ENCODE measurements at regions not wholly inside any gene's neighbourhood (a gene's known extent, or its start where the extent isn't known, plus 50 kb on each side); places are given as distances from the start of the nearest gene placed in this dataset.
A peak's percentile ranks its signal among the peaks of the same experiment; 100 is the strongest.

DNA sequence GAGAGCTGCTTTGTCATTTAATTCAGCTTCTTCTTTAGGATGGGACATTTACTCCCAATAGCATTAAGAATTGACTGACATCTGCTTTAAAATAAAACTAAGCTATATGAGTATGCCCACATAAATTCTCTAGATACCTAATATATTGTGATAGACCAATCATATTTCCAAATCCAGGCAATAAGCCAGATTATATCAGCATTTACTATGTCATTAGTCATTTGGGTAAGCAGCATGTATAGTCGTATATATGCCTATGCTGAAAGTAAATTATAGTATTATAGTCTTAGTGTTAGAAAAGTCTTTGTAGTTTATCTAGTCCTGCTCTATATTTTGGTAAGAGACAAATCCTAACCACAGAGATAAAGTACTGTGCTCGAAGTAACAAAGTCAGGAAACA, 958.1 kb downstream of the KCNJ2 start:
- Histone ChIP-seq H3K9me3 (peaks cover under 1% of the 10 kb centered on the region; the same call in 1 of the 3 replicates), H3K4me3 (no peak overlapping the region), H3K4me1 (no peaks in the 10 kb centered on the region), H3K27ac (no peak overlapping the region), H3K4me2 (no peak overlapping the region)
- no peak for ATAC-seq
- POLR2A ChIA-PET = no interaction called here
- 38% methylated on average over 2 of the region's 2 CpGs for WGBS (ENCODE audit: missing lambda C conversion rate)
- peak; percentile 39 for FAIRE-seq
- no peak for DNase-seq (ENCODE audit: low read depth in 1 of 2, low spot score in 1 of 2)
- CTCF ChIA-PET = no interaction called here
- no peak for TF ChIP-seq KDM5A (IDR thresholded peaks at IDR 0.05)
- TF ChIP-seq, protein P1, sequence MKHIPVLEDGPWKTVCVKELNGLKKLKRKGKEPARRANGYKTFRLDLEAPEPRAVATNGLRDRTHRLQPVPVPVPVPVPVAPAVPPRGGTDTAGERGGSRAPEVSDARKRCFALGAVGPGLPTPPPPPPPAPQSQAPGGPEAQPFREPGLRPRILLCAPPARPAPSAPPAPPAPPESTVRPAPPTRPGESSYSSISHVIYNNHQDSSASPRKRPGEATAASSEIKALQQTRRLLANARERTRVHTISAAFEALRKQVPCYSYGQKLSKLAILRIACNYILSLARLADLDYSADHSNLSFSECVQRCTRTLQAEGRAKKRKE (CRISPR knock-in tag; IDR thresholded peaks at IDR 0.05; ENCODE audit: low read depth) = no peak
- TF ChIP-seq MYC (IDR thresholded peaks at IDR 0.05; ENCODE audit: borderline replicate concordance, low read length) = no peak
- TF ChIP-seq, protein P2, sequence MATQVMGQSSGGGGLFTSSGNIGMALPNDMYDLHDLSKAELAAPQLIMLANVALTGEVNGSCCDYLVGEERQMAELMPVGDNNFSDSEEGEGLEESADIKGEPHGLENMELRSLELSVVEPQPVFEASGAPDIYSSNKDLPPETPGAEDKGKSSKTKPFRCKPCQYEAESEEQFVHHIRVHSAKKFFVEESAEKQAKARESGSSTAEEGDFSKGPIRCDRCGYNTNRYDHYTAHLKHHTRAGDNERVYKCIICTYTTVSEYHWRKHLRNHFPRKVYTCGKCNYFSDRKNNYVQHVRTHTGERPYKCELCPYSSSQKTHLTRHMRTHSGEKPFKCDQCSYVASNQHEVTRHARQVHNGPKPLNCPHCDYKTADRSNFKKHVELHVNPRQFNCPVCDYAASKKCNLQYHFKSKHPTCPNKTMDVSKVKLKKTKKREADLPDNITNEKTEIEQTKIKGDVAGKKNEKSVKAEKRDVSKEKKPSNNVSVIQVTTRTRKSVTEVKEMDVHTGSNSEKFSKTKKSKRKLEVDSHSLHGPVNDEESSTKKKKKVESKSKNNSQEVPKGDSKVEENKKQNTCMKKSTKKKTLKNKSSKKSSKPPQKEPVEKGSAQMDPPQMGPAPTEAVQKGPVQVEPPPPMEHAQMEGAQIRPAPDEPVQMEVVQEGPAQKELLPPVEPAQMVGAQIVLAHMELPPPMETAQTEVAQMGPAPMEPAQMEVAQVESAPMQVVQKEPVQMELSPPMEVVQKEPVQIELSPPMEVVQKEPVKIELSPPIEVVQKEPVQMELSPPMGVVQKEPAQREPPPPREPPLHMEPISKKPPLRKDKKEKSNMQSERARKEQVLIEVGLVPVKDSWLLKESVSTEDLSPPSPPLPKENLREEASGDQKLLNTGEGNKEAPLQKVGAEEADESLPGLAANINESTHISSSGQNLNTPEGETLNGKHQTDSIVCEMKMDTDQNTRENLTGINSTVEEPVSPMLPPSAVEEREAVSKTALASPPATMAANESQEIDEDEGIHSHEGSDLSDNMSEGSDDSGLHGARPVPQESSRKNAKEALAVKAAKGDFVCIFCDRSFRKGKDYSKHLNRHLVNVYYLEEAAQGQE (IDR thresholded peaks at IDR 0.05) = no peak
- TF ChIP-seq CHD2 (IDR thresholded peaks at IDR 0.05; ENCODE audit: low read length, partially characterized antibody) = no peak
- no peak for TF ChIP-seq ZC3H11A (IDR thresholded peaks at IDR 0.05)
- TF ChIP-seq EP300 (IDR thresholded peaks at IDR 0.05) = no peak
- TF ChIP-seq TFCP2L1 (CRISPR knock-in tag; IDR thresholded peaks at IDR 0.05) = no peak
- TF ChIP-seq, protein P3, sequence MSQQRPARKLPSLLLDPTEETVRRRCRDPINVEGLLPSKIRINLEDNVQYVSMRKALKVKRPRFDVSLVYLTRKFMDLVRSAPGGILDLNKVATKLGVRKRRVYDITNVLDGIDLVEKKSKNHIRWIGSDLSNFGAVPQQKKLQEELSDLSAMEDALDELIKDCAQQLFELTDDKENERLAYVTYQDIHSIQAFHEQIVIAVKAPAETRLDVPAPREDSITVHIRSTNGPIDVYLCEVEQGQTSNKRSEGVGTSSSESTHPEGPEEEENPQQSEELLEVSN (IDR thresholded peaks at IDR 0.05; ENCODE audit: borderline replicate concordance, low read depth) = no peak
- no peak for TF ChIP-seq NFE2L2 (conservative IDR thresholded peaks at IDR 0.05; ENCODE audit: low read length)
- TF ChIP-seq, protein P4, sequence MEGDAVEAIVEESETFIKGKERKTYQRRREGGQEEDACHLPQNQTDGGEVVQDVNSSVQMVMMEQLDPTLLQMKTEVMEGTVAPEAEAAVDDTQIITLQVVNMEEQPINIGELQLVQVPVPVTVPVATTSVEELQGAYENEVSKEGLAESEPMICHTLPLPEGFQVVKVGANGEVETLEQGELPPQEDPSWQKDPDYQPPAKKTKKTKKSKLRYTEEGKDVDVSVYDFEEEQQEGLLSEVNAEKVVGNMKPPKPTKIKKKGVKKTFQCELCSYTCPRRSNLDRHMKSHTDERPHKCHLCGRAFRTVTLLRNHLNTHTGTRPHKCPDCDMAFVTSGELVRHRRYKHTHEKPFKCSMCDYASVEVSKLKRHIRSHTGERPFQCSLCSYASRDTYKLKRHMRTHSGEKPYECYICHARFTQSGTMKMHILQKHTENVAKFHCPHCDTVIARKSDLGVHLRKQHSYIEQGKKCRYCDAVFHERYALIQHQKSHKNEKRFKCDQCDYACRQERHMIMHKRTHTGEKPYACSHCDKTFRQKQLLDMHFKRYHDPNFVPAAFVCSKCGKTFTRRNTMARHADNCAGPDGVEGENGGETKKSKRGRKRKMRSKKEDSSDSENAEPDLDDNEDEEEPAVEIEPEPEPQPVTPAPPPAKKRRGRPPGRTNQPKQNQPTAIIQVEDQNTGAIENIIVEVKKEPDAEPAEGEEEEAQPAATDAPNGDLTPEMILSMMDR (IDR thresholded peaks at IDR 0.05) = no peak

DNA sequence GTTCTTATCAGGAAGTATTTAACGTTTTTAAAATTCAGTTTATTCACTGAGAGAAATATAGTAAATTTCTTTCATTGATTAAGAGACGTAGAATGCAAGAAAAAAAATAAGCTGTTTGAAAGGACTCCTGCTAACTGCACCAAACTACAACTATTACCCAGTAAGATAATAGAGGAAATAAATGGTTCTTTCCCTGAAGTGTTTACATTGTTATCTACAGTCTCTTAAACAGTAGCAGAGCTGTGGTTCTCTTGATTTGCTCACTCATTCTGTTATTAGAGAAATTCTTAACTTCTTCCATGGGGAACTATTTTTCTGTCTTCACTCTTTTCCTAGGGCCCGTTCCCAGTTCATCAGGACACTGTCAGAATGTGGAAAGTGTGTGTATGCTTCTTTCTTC, 973.0 kb downstream of the KCNJ2 start:
- Histone ChIP-seq H3K9me3 (no peaks in the 10 kb centered on the region; the same call in 2 of the 3 replicates), H3K4me2 (no peak overlapping the region), H3K27ac (no peak overlapping the region), H3K4me1 (no peaks in the 10 kb centered on the region), H3K4me3 (no peak overlapping the region)
- FAIRE-seq (peak; percentile 82), DNase-seq (ENCODE audit: low read depth in 1 of 2, low spot score in 1 of 2) (no peak), ATAC-seq (no peak)
- WGBS (ENCODE audit: missing lambda C conversion rate) = 13% methylated on average over 3 of the region's 3 CpGs
- ChIA-PET CTCF (interaction anchor here (0.7 to 1.1 kb wide), 2 partner anchors 9 to 25 kb away, joined by 3 read pairs; no protein-coding TSS in a partner anchor), POLR2A (no interaction called here)
- TF ChIP-seq JUN (IDR thresholded peaks at IDR 0.05) (no peak), JUNB (IDR thresholded peaks at IDR 0.05) (no peak), SREBF2 (IDR thresholded peaks at IDR 0.05) (no peak), CBX2 (IDR thresholded peaks at IDR 0.05; ENCODE audit: borderline replicate concordance, low read depth) (no peak), PHF8 (IDR thresholded peaks at IDR 0.05; ENCODE audit: borderline replicate concordance, low read depth) (no peak), MAZ (IDR thresholded peaks at IDR 0.05; ENCODE audit: borderline replicate concordance, low read depth, low read length) (no peak), HDAC2 (IDR thresholded peaks at IDR 0.05) (no peak), EP300 (IDR thresholded peaks at IDR 0.05) (no peak), HEYL (CRISPR knock-in tag; IDR thresholded peaks at IDR 0.05) (no peak), HOXB13 (CRISPR knock-in tag; IDR thresholded peaks at IDR 0.05; ENCODE audit: low read depth) (no peak)
- TF ChIP-seq, protein P5, sequence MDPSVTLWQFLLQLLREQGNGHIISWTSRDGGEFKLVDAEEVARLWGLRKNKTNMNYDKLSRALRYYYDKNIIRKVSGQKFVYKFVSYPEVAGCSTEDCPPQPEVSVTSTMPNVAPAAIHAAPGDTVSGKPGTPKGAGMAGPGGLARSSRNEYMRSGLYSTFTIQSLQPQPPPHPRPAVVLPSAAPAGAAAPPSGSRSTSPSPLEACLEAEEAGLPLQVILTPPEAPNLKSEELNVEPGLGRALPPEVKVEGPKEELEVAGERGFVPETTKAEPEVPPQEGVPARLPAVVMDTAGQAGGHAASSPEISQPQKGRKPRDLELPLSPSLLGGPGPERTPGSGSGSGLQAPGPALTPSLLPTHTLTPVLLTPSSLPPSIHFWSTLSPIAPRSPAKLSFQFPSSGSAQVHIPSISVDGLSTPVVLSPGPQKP (IDR thresholded peaks at IDR 0.05; ENCODE audit: low read depth, low read length) = no peak
